ENCODE measurements at regions not wholly inside any gene's neighbourhood (a gene's known extent, or its start where the extent isn't known, plus 50 kb on each side); places are given as distances from the start of the nearest gene placed in this dataset.

DNA sequence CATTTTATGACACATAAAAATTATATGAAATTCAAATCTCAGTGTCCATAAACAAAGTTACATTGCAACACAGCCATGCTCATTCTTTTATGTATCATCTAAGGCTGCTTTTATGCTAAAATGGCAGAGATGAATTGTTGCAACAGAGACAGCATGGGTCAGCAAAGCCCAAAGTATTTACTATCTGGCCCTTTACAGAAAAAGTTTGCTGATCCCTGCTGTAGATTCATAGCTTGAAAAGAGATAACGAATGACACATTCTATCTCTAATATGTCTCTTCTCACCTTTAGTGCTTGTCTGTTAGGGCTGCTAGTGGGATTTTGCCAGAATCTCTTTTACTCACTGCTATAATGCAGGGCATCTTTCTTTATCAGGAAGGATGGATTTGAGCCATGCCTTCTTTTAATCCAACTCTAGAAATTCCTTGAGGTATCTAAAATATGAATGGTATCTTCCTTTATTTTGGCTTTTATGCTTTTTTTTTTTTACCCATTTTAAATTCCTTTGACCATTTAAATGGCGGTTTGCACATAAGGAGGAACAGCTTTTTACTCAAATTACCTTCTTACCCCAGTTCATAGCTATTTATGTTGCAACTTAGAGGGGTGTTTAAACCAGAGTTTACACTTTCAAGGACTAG is 598.2 kb downstream of the PLPP3 start:
- TF ChIP-seq, protein P1, sequence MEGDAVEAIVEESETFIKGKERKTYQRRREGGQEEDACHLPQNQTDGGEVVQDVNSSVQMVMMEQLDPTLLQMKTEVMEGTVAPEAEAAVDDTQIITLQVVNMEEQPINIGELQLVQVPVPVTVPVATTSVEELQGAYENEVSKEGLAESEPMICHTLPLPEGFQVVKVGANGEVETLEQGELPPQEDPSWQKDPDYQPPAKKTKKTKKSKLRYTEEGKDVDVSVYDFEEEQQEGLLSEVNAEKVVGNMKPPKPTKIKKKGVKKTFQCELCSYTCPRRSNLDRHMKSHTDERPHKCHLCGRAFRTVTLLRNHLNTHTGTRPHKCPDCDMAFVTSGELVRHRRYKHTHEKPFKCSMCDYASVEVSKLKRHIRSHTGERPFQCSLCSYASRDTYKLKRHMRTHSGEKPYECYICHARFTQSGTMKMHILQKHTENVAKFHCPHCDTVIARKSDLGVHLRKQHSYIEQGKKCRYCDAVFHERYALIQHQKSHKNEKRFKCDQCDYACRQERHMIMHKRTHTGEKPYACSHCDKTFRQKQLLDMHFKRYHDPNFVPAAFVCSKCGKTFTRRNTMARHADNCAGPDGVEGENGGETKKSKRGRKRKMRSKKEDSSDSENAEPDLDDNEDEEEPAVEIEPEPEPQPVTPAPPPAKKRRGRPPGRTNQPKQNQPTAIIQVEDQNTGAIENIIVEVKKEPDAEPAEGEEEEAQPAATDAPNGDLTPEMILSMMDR (IDR thresholded peaks at IDR 0.05): no peak
- TF ChIP-seq POLR2A (IDR thresholded peaks at IDR 0.05): no peak

Data from lower leg skin (tissue), 3 donors.